IPS-NIHi7 (cell line): ENCODE measurements at regions not wholly inside any gene's neighbourhood (a gene's known extent, or its start where the extent isn't known, plus 50 kb on each side); places are given as distances from the start of the nearest gene placed in this dataset.

Experiments
- DNase-seq: peaks from one replicate; pipeline ENCODE4 v3.0.0; 2012; ENCODE audit warnings: mixed read lengths; ENCODE audit errors: extremely low spot score

DNA sequence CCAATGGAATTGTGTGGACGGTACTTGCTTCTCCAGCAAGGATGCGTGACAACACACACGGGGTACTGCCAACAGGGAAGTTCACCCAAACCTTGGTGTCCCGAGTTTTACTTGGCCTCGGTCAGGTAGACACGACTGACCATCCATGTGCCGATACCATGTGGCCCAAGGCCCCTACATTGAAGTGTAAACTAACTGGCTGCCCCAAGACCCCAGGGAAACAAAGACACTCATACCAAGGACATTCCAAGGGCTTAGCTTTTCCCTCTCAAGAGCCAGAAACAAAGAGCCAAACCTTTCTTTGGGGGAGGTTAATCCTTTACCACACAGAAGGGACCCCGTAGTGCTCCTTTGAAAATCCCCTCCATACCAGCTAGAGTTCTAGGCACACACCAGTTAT is 215.9 kb upstream of the TNRC6C start:
- no peak for DNase-seq

- no peak for DNase-seq
These were observed 214.2 kb upstream of the TNRC6C start for GRCh38 chr17:77744066-77744988.

- no peak for DNase-seq
These were observed 212.8 kb upstream of the TNRC6C start for GRCh38 chr17:77745702-77746101.

DNA sequence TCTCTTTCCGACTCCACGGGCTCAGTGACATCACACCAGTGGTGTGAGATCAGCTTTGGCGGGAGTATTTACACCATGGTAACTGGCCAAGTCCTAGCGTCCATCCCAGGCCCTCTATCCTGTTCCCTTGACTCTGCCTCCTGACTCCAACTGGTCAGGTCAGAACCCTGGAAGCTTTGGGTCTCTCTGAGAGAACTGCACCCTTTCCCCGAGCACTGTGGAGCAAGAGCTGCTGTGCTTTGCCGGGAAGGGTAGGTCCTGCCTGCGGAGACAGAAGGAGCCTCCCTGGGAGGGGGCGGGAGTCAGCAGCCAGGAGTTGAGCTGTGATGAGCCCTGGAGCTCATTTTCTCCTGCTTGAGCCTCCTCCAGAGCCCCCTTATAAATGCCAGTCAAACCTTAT is 212.1 kb upstream of the TNRC6C start:
- no peak for DNase-seq

- DNase-seq = no peak
These were observed 211.5 kb upstream of the TNRC6C start for GRCh38 chr17:77746896-77747554.

GRCh38 chr17:77748436-77748835 is 210.1 kb upstream of the TNRC6C start:
- no peak for DNase-seq

DNA sequence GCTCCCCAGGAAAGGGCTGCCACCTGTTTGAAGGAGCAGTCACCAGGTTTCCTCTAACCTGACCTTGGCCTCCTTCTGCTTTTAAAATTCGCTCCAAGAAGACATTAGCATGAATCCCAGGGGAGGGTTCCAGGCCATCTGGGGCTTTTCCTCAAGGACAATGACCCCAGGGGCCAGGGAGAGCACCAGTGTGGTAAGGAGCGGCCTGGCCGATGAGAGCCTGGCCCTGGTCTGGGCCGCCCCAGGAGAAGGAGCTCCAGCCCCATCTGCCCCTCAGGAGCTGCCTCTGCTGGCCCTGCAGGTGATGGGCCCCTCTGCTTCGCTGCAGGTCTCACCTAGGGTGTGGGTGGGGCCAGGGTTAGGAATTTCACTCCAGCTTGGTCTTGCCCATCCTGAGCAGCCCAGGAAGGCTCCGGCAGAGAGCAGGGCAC is 209.2 kb upstream of the TNRC6C start:
- DNase-seq = no peak

DNA sequence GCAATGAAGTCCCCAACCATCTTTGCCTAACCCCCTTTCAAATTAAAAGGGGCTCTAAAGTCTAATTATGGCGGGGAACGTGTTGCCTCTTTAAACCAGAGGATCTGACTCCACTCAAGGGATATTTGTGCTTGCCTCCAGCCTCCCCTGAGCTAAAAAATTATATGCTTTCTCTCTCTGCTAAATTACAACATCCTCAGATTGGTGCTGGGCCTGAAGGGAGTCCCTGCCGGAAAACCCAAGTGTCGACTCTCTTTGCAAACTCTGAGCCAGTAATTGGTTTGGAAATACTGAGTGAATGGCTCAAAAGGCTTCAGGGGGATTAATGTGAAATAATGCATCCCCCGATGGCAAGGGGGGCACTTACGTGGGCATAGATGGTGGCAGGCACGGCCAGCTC is 208.5 kb upstream of the TNRC6C start:
- DNase-seq = no peak

GRCh38 chr17:77750427-77751043 is 208.0 kb upstream of the TNRC6C start:
- DNase-seq = no peak

- DNase-seq = no peak
These were observed 205.3 kb upstream of the TNRC6C start for GRCh38 chr17:77753246-77753645.

DNA sequence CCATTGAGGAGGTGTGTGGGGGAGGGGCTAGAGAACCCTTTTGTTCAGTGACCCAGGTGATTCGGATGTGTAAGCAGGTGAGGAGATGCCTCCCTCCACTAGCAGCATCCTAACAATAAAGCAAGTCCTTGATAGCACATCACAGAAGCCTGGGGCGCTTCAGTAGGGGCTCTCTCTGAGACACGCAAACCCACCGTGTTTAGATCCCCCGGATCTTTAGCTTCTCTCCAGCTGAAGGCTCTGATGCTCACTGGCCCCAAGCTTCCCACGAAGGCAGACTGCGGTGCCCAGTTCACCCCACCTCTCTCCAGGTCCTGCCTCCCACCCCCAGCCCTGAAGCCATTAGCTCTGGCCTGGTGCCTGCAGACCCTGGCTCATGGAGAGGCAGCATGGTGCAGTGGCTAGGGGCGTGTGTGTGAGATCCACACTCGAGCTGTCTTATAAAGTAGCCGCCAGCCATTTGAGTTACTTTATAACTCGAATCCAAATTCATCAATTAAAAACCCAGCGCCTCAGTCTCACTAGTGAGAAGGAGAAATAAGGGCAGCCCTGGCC is 204.7 kb upstream of the TNRC6C start:
- DNase-seq = no peak

DNA sequence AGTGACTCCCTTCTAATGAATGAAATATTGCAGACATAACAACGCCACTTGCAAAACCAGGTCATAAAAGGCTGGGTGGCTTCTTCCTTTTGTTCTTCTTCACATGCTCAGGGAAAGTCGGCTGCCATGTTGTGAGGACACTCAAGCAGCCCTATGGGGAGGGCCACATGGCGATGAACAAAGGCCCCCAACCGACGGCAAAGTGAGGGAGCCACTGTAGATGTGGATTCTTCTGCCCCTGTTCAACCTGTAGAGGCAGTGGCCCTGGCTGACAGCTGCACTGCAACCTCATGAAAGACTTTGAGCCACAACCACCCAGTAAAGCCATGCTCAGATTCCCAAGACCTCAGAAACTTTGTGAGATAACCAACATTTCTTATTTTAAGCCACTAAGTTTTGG is 203.5 kb upstream of the TNRC6C start:
- no peak for DNase-seq

- DNase-seq = no peak
These were observed 203.0 kb upstream of the TNRC6C start for GRCh38 chr17:77755410-77755963.

- DNase-seq = no peak
These were observed 202.5 kb upstream of the TNRC6C start for GRCh38 chr17:77756028-77756427.

DNA sequence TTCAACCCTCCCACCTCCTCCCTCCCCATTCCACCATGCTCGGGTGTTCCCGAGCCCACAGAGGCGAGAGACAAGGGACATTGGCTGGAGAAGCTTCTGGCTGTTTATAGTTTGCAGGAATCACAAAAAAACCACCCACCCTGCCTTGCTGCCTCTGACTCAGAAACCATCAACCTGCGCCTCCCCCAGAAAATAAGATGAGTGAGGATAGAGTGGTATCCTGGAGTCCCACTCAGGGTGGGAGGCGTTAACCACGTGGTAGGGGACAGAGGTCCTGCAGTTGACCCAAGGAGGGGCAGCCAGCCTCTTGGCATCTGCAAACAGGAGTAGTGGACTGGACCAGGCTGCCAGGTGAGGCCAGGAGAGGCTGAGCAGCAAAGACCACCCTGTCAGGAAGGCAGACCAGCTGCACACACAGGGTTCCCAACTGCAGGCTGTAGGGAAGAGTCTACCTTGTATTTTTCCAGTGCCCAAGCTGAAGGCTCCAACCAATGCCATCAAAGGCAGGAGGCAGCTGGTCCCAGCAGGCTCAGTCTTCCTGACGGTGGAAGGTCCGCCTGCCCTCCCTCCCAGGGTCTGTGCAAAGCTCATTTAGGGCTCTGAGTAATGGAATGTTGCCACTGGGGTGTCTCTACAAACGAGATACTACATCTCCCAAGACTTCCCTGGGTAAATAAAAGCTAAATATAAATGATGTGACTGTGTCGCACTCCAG is 201.5 kb upstream of the TNRC6C start:
- no peak for DNase-seq

DNA sequence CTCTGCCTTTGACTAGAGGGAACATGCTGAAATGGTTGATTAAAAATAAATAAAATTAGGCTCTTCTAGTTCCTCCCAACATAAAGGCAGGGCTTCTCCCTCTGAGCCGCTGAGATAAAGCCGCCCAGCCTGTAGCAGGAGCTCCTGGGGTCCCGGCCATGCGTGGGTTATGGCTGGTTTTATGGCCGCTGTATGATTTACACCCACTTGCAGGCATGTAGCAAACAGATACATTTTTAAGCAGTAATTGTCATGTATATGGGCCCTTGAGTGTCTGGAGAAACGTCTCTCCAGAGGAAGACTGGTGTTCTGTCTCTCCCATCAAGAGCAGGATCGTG is 201.0 kb upstream of the TNRC6C start:
- no peak for DNase-seq

- DNase-seq = no peak
These were observed 195.5 kb upstream of the TNRC6C start for GRCh38 chr17:77763023-77763422.

DNA sequence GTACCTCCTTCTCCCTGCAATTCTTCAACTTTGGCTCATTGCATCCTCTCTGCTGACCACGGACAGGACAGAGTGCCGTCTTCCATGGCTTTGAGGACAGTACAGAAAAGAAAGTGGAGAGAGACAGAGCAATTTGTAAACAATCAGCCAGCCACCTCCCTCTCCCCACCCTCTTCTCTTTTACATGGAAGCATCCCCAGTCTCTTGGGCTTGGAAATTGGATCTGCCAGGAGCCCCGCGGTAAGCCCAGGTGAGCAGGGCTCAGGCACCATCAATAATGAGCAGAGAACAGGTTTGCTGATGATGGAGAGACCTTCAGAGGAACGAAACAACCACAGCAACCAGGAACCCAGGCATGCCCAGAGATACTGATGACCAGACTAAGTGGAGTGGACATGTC is 194.9 kb upstream of the TNRC6C start:
- DNase-seq = no peak

DNA sequence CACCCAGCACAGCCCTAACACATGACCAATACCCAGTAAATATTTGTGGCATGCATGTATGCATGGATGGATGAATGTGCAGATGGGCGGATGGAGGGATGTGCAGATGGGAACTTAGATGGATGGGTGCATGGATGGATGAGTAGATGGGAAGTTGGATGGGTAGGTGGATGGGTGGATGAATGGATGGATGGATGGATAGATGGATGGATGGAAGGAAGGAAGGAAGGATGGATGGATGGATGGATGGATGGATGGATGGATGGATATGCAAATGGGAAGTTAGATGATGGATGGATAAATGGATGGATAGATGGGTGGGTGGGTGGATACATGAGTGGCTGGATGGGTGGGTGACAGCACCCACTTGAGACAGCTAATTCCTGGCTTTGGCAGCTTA is 193.2 kb upstream of the TNRC6C start:
- DNase-seq = no peak

- no peak for DNase-seq
These were observed 191.4 kb upstream of the TNRC6C start for GRCh38 chr17:77767148-77767547.

GRCh38 chr17:77768248-77768852 is 190.2 kb upstream of the TNRC6C start:
- DNase-seq = no peak
